MG63 (cell line): ENCODE measurements at regions not wholly inside any gene's neighbourhood (a gene's known extent, or its start where the extent isn't known, plus 50 kb on each side); places are given as distances from the start of the nearest gene placed in this dataset.

Source experiments
- DNase-seq: peaks from one replicate; pipeline ENCODE4 v3.0.0-alpha.2; 2020
- H3K27me3 ChIP-seq: fragments of 250-450 bp; sonication (Bioruptor Pico); 2 replicates; pipeline ENCODE4 v1.5.1; 2020; ENCODE audit warnings: mild to moderate bottlenecking, moderate library complexity
- H3K36me3 ChIP-seq: fragments of 250-450 bp; sonication (Bioruptor Pico); 2 replicates; pipeline ENCODE4 v1.5.1; 2020; ENCODE audit warnings: mild to moderate bottlenecking, moderate library complexity
- H3K4me3 ChIP-seq: fragments of 250-450 bp; sonication (Bioruptor Pico); 2 replicates; pipeline ENCODE4 v1.5.1; 2020; ENCODE audit warnings: mild to moderate bottlenecking, moderate library complexity
- H3K9me3 ChIP-seq: fragments of 250-450 bp; sonication (Bioruptor Pico); 2 replicates; pipeline ENCODE4 v1.5.1; 2020; ENCODE audit warnings: mild to moderate bottlenecking, moderate library complexity

DNA sequence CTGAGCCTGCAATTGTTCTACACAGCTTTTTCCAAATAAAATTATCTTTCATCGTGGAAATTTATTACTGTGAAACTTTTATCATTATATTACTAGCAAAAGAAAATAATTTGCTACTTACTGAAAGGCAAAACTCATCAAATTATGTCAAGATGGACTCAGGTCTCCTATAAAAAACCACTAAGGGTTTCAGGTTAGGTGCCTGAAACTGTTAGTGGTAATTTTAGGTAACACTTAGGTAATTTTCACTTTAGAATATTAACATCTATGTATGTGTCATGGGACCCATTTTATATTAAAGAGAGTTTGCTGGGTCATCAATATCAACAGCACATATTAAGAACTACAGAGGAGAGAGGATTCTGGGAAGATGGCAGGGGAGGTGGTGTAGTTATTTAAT is 651.5 kb downstream of the CENPC start:
- Histone ChIP-seq H3K36me3 (no peaks in the 10 kb centered on the region), H3K27me3 (no peaks in the 10 kb centered on the region), H3K4me3 (no peak overlapping the region), H3K9me3 (no peaks in the 10 kb centered on the region)
- DNase-seq = no peak

DNA sequence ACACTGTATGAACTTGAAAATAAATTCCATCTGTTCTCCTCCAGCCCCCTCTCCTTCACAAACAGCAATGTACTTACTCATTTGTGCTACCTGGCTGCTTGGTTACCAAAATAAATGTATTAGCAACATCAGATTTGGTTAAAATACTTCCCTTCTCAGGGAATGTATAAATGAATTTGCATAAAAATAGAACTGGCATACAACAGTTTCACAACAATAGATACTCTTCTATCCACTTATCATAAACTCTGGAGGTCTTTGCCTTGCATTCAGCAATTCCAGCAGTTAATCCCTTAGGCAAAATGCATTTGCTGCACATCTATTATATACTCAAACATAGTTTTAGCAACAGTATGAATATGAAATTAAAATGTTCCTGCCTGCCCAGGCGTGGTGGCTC is 658.2 kb downstream of the CENPC start:
- no peaks in the 10 kb centered on the region for H3K27me3 ChIP-seq

DNA sequence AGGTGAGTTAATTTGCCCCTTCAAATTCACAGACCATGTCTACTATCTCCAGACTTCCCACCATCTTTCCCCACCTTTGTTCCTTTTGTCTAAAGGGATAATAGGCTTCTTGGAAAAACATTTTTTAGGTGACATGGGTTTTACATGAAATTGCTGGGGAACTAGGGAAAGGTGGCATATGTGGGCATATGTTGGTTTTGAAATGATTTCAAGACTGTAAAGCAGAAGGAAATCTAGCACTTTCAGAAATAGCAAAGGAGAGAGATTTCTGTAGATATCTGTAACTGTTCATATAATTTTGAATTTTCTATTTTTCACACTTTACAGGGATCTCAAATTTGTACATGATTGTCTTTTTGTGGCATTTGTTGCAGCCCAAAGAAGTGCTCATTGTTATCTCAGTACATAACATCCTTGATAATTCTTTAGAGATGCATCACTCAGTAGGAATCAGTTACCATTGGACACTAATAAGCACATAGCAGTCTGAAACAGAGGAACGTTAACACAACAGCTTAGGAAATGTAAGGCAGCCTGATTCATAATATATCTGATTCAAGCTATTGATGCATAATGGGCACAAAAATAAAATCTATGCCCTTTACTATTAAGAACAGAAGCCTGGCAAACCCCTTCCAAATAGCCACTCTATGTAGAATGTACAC is 659.7 kb downstream of the CENPC start:
- DNase-seq = no peak
- Histone ChIP-seq H3K4me3 (no peak overlapping the region), H3K27me3 (no peaks in the 10 kb centered on the region), H3K9me3 (no peaks in the 10 kb centered on the region), H3K36me3 (no peaks in the 10 kb centered on the region)

More for the DNA sequence above, 658.2 kb downstream of the CENPC start:
- no peak for DNase-seq
- no peak overlapping the region for H3K4me3 ChIP-seq
- no peaks in the 10 kb centered on the region for H3K9me3 ChIP-seq
- H3K36me3 ChIP-seq = no peaks in the 10 kb centered on the region

DNA sequence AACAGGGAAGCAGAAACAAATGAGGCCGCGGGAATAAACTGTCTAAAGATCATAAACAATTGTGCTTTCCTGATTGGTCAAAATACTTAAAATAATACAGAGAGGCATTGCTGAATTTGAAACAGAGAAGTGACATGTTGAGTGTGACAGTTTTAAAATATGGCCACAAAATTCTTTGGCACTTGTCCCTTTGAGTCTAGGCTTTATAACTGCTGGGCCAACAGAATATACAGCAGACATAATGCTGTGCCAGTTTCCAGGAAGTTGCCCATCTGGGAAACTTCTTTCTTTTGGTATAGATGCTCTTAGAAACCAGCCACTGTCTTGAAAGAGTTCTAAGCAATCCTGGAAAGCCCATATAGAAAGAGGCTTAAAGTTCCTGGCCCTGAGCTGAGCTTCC is 668.4 kb downstream of the CENPC start:
- H3K9me3 ChIP-seq = no peaks in the 10 kb centered on the region
- no peaks in the 10 kb centered on the region for H3K27me3 ChIP-seq
- H3K36me3 ChIP-seq = no peaks in the 10 kb centered on the region
- no peak for DNase-seq
- H3K4me3 ChIP-seq = no peak overlapping the region

DNA sequence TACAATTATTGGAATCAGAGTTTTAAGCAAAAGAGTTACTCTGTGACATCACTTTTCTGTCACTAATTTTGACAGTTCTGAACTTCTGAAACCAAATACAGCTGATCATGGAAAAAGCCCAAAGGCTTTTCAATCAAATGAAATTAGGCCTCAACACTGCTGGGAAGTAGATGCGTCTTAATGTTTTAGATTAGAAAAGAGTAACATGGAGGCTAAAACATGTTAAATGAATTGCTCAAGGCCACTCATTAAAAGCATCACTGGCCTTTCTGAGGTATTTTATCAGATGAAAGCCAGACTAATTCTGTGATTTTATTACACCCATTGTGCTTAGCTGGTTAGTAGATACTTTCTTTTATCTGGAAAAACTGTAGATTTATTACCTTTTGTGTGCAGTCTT is 672.6 kb downstream of the CENPC start:
- no peak for DNase-seq
- Histone ChIP-seq H3K9me3 (no peaks in the 10 kb centered on the region), H3K36me3 (no peaks in the 10 kb centered on the region), H3K27me3 (no peaks in the 10 kb centered on the region), H3K4me3 (no peak overlapping the region)

DNA sequence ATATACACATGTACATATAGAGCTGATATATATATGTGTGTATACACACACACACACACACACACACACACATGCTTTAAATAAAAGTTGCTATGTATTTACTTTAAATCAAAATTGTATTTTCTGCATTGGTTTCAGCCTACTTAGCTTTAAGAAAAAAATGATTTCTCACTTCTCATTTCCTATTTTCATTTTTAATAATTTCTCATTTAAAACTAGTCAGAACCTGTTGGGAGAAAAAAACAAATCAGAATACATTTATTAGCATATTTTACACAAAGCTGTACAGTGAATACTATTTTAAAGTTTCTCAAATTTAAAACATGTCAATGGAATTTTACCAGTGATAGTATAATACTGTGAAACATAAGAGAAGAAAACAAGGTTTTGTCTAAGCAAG is 681.8 kb downstream of the CENPC start:
- Histone ChIP-seq H3K27me3 (no peaks in the 10 kb centered on the region), H3K4me3 (no peak overlapping the region), H3K36me3 (no peaks in the 10 kb centered on the region), H3K9me3 (no peaks in the 10 kb centered on the region)
- no peak for DNase-seq

DNA sequence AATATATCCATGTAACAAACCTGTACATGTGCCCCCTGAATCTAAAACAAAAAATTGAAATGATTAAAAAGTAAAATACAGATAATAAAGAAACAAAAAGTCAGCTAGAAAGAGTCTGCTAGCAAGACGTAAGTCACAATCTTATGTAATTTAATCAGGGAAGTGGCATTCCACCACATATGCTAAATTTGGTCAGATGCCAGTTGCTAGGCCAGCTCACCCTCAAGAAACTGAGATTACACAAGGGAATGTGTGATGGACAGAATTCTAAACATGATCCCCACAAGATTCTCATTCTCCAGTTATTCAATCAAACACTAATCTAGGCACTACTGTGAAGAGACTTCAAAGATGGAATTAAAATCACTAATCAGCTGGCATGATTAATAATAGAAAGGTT is 689.3 kb downstream of the CENPC start:
- Histone ChIP-seq H3K4me3 (no peak overlapping the region), H3K9me3 (no peaks in the 10 kb centered on the region), H3K27me3 (no peaks in the 10 kb centered on the region), H3K36me3 (no peaks in the 10 kb centered on the region)
- DNase-seq = no peak

DNA sequence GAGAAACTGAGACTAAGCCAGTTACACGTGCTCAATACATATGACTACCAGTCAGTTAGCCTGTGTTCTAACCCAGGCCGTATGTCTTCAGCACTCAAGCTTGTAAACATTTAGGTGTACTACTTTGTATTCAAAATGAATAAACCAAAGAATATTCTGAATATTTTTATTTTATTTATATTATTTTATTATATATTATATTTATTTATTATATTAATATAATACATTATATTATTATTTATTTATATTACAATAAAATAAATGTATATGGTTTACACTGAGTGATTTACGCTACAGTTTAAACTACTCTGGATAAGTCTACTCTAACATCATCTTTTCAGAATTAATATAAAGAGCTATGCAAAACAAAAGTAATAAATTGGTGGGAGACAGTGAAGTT is 691.5 kb downstream of the CENPC start:
- Histone ChIP-seq H3K4me3 (no peak overlapping the region), H3K36me3 (no peaks in the 10 kb centered on the region), H3K9me3 (no peaks in the 10 kb centered on the region), H3K27me3 (no peaks in the 10 kb centered on the region)
- DNase-seq = no peak

DNA sequence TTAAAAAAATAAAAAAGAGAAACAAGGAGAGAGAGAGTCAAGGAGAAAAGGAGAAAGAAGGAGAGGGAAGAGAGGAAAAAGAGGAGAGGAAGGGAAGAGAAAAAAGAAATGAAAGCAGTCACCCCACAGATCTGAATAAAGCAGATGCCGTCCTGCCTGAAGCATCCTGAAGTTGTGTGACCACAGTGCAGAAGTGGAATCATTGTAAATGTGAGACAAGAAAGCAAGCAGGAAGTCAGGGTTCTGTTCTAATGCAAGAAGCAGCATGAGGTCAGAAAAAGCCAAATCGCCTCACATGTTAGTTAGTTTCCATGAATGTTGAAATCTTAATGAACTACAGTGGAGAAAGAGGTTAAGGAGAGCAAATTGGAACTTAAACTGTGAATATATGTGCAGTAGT is 692.5 kb downstream of the CENPC start:
- Histone ChIP-seq H3K36me3 (no peaks in the 10 kb centered on the region), H3K4me3 (no peak overlapping the region), H3K9me3 (no peaks in the 10 kb centered on the region), H3K27me3 (no peaks in the 10 kb centered on the region)
- DNase-seq = no peak

DNA sequence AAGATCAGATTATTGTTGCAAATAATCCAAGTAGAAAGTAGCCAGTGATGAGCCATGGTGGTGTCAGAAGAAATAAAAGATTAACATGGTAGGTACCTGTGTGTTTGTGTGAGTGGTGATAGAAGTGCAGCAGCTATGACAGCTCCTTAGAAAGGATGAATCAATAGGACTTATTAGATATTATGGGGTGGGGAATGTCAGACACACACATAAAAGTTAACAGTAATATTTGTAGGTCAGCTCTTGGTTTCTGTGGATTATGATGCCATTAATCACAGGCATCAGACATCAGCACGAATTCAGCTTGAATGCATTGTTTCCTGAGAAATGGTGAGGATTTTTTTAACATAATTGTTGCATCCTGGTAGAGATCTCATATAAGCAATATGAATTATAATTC is 695.7 kb downstream of the CENPC start:
- Histone ChIP-seq H3K9me3 (no peaks in the 10 kb centered on the region), H3K27me3 (no peaks in the 10 kb centered on the region), H3K36me3 (no peaks in the 10 kb centered on the region), H3K4me3 (no peak overlapping the region)
- no peak for DNase-seq

DNA sequence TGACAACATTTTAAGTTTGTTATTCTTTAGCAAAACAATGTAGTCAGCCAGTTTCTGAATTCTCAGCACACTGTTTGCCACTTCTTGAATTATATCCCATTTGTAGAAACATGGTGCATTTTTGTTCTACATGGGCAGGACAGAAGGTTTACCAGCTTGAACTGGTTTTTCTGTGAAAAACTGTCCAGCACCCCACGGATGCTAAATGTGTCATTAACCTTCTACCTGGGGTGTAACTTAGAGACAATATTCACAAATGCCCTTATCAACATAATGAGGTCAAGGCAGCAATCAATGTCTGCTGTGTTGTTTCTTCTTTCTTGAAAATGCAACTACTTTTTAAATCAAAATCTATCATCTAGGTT is 702.6 kb downstream of the CENPC start:
- DNase-seq = no peak

DNA sequence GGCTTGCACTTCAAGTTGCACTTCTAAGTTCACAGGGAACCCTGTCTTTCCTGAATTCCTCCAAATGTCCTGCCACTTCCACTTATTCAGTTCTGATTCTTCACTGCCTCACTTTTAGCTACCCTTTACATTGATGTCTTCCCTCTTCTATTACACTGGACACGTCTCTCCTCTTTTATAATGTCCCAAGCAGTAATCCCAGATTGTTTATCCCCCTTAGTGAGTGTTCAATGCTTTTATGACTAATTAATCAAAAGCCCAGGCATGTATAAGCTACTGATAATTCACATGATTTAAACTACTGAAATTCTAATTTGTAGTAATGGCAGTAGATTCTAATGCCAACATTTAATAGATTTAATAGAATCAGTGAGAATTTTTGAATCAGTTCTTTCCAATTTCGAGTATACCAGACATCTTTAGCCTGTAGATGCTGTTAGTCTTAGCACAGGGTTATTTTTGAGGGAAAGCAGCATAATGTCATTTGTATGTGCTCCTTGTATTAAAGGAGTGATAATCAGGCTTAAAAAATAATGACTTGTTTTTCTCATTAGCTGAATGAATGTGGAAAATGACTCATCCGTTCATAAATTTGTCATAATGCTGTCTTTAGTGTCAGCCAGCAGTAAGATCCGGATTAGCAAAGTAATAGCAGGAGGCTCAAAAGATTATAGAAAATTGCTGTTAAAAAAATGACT is 703.1 kb downstream of the CENPC start:
- no peak overlapping the region for H3K4me3 ChIP-seq
- no peak for DNase-seq
- no peaks in the 10 kb centered on the region for H3K36me3 ChIP-seq
- no peaks in the 10 kb centered on the region for H3K27me3 ChIP-seq
- no peaks in the 10 kb centered on the region for H3K9me3 ChIP-seq

More for the DNA sequence above, 702.6 kb downstream of the CENPC start:
- Histone ChIP-seq H3K9me3 (no peaks in the 10 kb centered on the region), H3K4me3 (no peak overlapping the region), H3K36me3 (no peaks in the 10 kb centered on the region), H3K27me3 (no peaks in the 10 kb centered on the region)

DNA sequence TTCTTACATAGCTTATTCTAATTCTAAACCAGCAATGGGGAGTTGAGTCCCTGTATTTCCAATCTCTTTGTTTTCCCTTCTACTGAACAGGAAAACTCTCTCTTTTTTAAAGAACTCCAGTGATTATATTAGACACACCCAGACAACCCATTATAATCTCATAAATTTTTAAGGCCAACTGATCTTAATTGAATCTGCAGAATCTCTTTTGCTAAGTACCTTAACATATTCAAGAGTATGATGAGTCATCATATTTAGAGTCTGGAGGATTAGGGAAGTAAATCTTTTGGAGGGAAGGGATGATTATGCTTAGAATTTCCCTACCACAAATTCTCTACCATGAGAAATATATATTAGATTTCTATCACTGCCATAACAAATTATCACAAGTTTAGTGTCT is 705.1 kb downstream of the CENPC start:
- Histone ChIP-seq H3K27me3 (no peaks in the 10 kb centered on the region), H3K36me3 (no peaks in the 10 kb centered on the region), H3K9me3 (no peaks in the 10 kb centered on the region), H3K4me3 (no peak overlapping the region)
- no peak for DNase-seq

DNA sequence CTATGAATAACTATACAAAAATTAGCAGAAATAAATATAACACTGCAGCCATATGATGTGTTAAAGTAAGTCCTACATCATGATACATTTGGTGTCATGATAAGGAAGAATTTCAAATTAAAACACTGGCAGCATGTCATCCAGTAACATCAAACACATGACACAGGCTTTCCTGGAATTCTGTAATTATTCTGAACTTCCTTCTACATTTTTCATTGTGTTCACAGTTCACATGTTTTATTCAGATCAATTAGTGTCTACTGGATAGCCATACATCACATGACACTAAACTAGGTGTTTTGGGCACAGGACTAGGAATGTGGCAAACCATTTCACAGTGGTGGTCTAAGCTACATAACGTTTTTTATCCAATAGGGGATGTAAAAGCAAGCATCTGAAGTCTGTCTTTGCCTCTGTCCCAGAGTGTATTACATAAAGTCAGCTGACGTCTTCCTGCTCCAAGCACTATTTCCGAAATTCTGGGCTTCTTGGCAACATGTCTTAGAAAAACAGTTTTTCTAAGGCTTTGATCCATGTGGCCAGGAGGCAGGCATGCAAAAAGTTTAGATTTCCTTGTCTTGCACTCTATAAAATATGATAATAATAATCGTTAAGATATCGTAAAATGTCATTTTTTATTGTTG is 707.9 kb downstream of the CENPC start:
- no peak overlapping the region for H3K4me3 ChIP-seq
- H3K9me3 ChIP-seq = no peaks in the 10 kb centered on the region
- no peaks in the 10 kb centered on the region for H3K36me3 ChIP-seq
- DNase-seq = no peak
- H3K27me3 ChIP-seq = no peaks in the 10 kb centered on the region

DNA sequence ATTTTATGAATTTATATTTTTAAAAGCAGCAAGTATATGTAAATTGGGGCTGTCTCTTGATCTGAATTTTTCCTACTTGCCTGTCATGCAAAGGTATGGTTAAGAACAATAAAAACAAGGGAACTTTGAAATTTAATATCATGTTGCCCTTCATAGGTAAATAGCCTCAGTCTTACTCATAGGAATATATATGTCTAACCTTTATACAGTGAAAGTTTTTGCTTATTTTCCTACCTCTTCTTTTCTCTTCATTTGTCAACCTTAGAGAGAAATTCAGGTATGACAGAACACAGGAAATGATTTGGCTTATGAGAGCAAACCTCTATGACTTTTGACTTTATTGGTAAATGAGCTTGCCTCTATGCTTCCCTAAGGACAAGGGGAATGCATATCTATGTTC is 716.0 kb downstream of the CENPC start:
- no peaks in the 10 kb centered on the region; the same call in 1 of the 2 replicates for H3K9me3 ChIP-seq
- H3K36me3 ChIP-seq = no peaks in the 10 kb centered on the region
- no peak overlapping the region for H3K4me3 ChIP-seq
- H3K27me3 ChIP-seq = no peaks in the 10 kb centered on the region
- DNase-seq = no peak

DNA sequence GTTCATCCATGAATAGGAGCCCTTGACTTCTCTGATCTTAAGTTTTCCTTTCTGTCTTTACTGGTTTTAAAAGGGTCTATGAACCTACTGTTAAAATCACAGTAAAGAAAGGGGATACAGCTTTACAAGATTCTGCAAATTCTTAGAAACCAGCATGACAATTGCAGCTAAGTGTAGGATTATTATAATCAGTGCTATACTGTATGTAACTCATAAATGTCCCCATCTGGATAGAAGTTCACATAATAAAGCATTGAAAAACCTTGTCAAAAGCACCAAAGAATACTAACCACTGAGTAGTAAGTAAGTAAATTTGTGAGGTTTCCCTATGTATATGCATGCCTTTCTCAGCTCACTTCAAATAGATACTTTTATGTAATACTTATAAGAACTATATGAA is 724.6 kb downstream of the CENPC start:
- DNase-seq = no peak
- Histone ChIP-seq H3K9me3 (no peaks in the 10 kb centered on the region; the same call in 1 of the 2 replicates), H3K27me3 (no peaks in the 10 kb centered on the region), H3K4me3 (no peak overlapping the region), H3K36me3 (no peaks in the 10 kb centered on the region)

DNA sequence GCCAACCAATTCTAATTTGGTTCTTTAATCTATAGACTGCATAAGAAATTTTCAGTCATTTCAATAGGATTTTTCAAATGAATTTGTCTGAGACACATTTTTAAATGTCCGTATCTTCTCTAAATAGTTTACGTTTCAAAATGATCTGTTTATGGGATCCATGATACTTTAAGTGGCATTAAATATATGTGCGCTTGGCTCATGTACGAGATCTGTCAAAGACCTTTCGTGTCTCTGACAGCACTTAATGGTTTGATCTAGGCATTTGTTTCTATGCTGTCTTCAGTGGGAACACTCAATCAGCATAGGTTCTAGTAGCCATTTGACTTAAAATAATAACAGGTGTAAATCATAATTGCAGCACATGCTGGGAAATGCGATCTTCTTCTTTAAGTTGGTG is 731.0 kb downstream of the CENPC start:
- Histone ChIP-seq H3K36me3 (no peaks in the 10 kb centered on the region), H3K9me3 (no peaks in the 10 kb centered on the region), H3K4me3 (no peak overlapping the region), H3K27me3 (no peaks in the 10 kb centered on the region)
- no peak for DNase-seq

DNA sequence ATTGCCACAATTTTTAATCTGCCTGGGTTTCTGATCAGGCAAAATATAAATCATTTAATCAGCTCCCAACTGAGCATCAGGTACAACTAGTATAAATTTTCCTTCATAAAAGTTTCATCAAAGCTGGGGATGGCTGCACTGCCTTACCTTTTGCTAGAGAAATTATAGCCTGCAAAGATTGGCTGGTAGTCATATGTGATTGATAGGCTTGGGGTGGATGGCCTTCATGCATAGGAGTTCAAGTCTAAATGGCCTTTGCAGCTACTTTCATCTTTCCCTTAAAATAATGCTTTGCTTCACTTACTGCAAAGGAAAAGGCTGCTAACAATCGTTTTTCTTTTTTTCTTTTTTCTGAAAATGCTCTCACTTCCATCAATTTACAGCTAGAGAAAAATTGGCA is 739.7 kb downstream of the CENPC start:
- no peak overlapping the region for H3K4me3 ChIP-seq

More for the DNA sequence above, 739.7 kb downstream of the CENPC start:
- H3K36me3 ChIP-seq = no peaks in the 10 kb centered on the region
- no peaks in the 10 kb centered on the region for H3K9me3 ChIP-seq
- DNase-seq = no peak
- H3K27me3 ChIP-seq = no peaks in the 10 kb centered on the region
